GM23338 (cell line): ENCODE measurements at regions not wholly inside any gene's neighbourhood (a gene's known extent, or its start where the extent isn't known, plus 50 kb on each side); places are given as distances from the start of the nearest gene placed in this dataset.

ENCODE experiments used
- ATAC-seq: fragments of 200-7000 bp; cut with Tn5 transposase; 3 replicates; pipeline ENCODE4 v1.9.1; 2020
- DNase-seq: peaks from one replicate; pipeline ENCODE4 v3.0.0-alpha.2; 2015; ENCODE audit warnings: low spot score
- H2AFZ ChIP-seq: fragments of 200-600 bp; sonication (generic); 2 replicates; pipeline ENCODE4 v1.8.0; 2016; ENCODE audit warnings: antibody characterized with exemption, mild to moderate bottlenecking, moderate library complexity
- H3F3A ChIP-seq: fragments of 200-600 bp; sonication (generic); replicated peaks from 2 replicates; pipeline ENCODE4 v1.8.0; 2017; ENCODE audit warnings: antibody characterized with exemption, mixed run types, low read depth
- H3K27ac ChIP-seq: fragments of 200-600 bp; sonication (generic); 2 replicates; pipeline ENCODE4 v1.6.1; 2016; ENCODE audit warnings: low read depth
- H3K27me3 ChIP-seq: fragments of 200-600 bp; sonication (generic); 2 replicates; pipeline ENCODE4 v1.8.0; 2016; ENCODE audit warnings: mild to moderate bottlenecking, mixed run types, moderate library complexity; ENCODE audit not compliant: insufficient read depth
- H3K36me3 ChIP-seq: fragments of 200-600 bp; sonication (generic); 2 replicates; pipeline ENCODE4 v1.8.0; 2016; ENCODE audit warnings: mild to moderate bottlenecking; ENCODE audit not compliant: insufficient read depth
- H3K4me1 ChIP-seq: fragments of 200-600 bp; sonication (generic); 2 replicates; pipeline ENCODE4 v1.8.0; 2016; ENCODE audit warnings: mild to moderate bottlenecking, moderate library complexity; ENCODE audit not compliant: insufficient read depth
- H3K4me2 ChIP-seq: fragments of 200-600 bp; sonication (generic); 2 replicates; pipeline ENCODE4 v1.7.1; 2017; ENCODE audit warnings: mixed run types
- H3K4me3 ChIP-seq: fragments of 200-600 bp; sonication (generic); 2 replicates; pipeline ENCODE4 v1.6.1; 2016; ENCODE audit warnings: mixed run types
- H3K79me2 ChIP-seq: fragments of 200-600 bp; sonication (generic); replicated peaks from 2 replicates; pipeline ENCODE4 v1.8.0; 2017; ENCODE audit warnings: mild to moderate bottlenecking; ENCODE audit not compliant: insufficient read depth
- H3K9me2 ChIP-seq: fragments of 200-600 bp; sonication (generic); 2 replicates; pipeline ENCODE4 v1.8.0; 2017; ENCODE audit not compliant: insufficient read depth
- H4K20me1 ChIP-seq: fragments of 200-600 bp; sonication (generic); replicated peaks from 2 replicates; pipeline ENCODE4 v1.8.0; 2017; ENCODE audit warnings: mild to moderate bottlenecking; ENCODE audit not compliant: insufficient read depth
- H3K27ac Mint-ChIP-seq: 2 replicates; pipeline ENCODE4 v1.8.0; 2020; ENCODE audit warnings: inconsistent platforms, mild to moderate bottlenecking, moderate library complexity, mixed read lengths
- H3K27me3 Mint-ChIP-seq: 3 replicates; pipeline ENCODE4 v1.8.0; 2022; ENCODE audit warnings: low read depth, mild to moderate bottlenecking, moderate library complexity, mixed read lengths, inconsistent platforms; ENCODE audit not compliant: insufficient read depth, poor library complexity
- H3K36me3 Mint-ChIP-seq: 3 replicates; pipeline ENCODE4 v1.8.0; 2021; ENCODE audit warnings: low read depth, mild to moderate bottlenecking, inconsistent platforms, moderate library complexity, mixed read lengths
- H3K4me1 Mint-ChIP-seq: 3 replicates; pipeline ENCODE4 v1.8.0; 2020; ENCODE audit warnings: mild to moderate bottlenecking, inconsistent platforms, mixed read lengths
- H3K4me3 Mint-ChIP-seq: 3 replicates; pipeline ENCODE4 v1.8.0; 2021; ENCODE audit warnings: moderate library complexity, mild to moderate bottlenecking, inconsistent platforms, mixed read lengths
- H3K9me3 Mint-ChIP-seq: 3 replicates; pipeline ENCODE4 v1.8.0; 2020; ENCODE audit warnings: moderate library complexity, mild to moderate bottlenecking, inconsistent platforms, mixed read lengths
- CREB1 ChIP-seq: fragments of 250-450 bp; sonication (Bioruptor Pico); IDR thresholded peaks from 2 replicates; pipeline ENCODE4 v1.5.0; 2020; ENCODE audit warnings: low read depth, mild to moderate bottlenecking, moderate library complexity
- EZH2phosphoT487 ChIP-seq: fragments of 200-600 bp; sonication (generic); IDR thresholded peaks from one replicate; pipeline ENCODE4 v1.8.1; 2018; ENCODE audit warnings: antibody characterized with exemption; ENCODE audit not compliant: unreplicated experiment
- JUNB ChIP-seq: IDR thresholded peaks from one replicate; pipeline ENCODE4 v1.6.1; 2016; ENCODE audit warnings: antibody characterized with exemption; ENCODE audit not compliant: unreplicated experiment
- NANOG ChIP-seq: IDR thresholded peaks from 2 replicates; pipeline ENCODE4 v1.6.1; 2016; ENCODE audit warnings: antibody characterized with exemption, borderline replicate concordance
- POLR2AphosphoS5 ChIP-seq: IDR thresholded peaks from 2 replicates; pipeline ENCODE4 v1.6.1; 2016; ENCODE audit warnings: antibody characterized with exemption, low read depth
- STAT1 ChIP-seq: IDR thresholded peaks from one replicate; pipeline ENCODE4 v1.6.1; 2016; ENCODE audit warnings: antibody characterized with exemption; ENCODE audit not compliant: unreplicated experiment
- ZNF114 ChIP-seq: fragments of 250-450 bp; sonication (Bioruptor Pico); IDR thresholded peaks from 2 replicates; pipeline ENCODE4 v1.5.0; 2020; ENCODE audit warnings: mild to moderate bottlenecking, moderate library complexity
- ZNF331 ChIP-seq: fragments of 250-450 bp; sonication (Bioruptor Pico); IDR thresholded peaks from 2 replicates; pipeline ENCODE4 v1.5.0; 2020; ENCODE audit warnings: low read depth, mild to moderate bottlenecking, moderate library complexity
- TF ChIP-seq, protein P1 (sequence below), 2 experiments: fragments of 200-600 bp in 1 of 2; sonication (generic) in 1 of 2; conservative IDR thresholded peaks; 2 replicates each; pipeline versions ENCODE4 v1.5.1 to v1.6.1; 2016 to 2017; ENCODE audit warnings: antibody characterized with exemption in 2 of 2, low read depth in 2 of 2, mild to moderate bottlenecking in 2 of 2, moderate library complexity in 1 of 2
- TF ChIP-seq, protein P2 (sequence below): IDR thresholded peaks from 2 replicates; pipeline ENCODE4 v1.6.1; 2016; ENCODE audit warnings: antibody characterized with exemption

DNA sequence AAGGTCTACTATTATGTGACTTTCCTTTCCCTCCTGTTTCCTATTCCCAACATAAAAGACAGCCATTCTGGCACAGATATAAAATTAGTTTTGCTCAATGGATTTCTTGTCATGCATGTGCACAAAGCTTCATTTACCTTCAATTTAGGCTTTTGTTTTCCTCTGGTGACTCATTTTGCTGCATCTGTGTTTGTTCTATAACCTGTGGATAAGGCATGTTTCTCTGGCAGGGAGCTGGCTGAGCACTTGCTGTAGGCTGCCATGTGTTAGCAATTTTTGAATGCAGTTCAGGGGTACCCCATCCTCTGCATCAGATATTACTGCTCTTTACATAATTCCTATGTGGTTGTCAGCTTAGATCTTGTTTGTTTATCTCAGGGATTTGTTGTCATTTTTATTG lies 202.8 kb upstream of the GRID2 start:
- peaks cover 4% of the 10 kb centered on the region; the same call in 1 of the 3 replicates for H3K4me1 Mint-ChIP-seq
- H3K9me3 Mint-ChIP-seq = no peaks in the 10 kb centered on the region
- Histone ChIP-seq H3K36me3 (no peaks in the 10 kb centered on the region), H3K4me2 (no peak overlapping the region), H3K79me2 (no peaks in the 10 kb centered on the region), H4K20me1 (no peaks in the 10 kb centered on the region), H3K4me3 (no peak overlapping the region), H3K4me1 (0 out of 2 replicates have a peak, but pooled peaks cover 4% of the 10 kb centered on the region), H3K27me3 (no peaks in the 10 kb centered on the region), H3K9me2 (no peaks in the 10 kb centered on the region), H2AFZ (no peak overlapping the region), H3K27ac (no peak overlapping the region), H3F3A (no peaks in the 10 kb centered on the region)
- H3K27ac Mint-ChIP-seq = 0 out of 2 replicates have a peak overlapping the region, but pooled peaks have one; percentile 8
- H3K4me3 Mint-ChIP-seq = no peak overlapping the region
- H3K36me3 Mint-ChIP-seq = no peaks in the 10 kb centered on the region
- H3K27me3 Mint-ChIP-seq = no peaks in the 10 kb centered on the region
- ATAC-seq (no peak), DNase-seq (no peak)
- no peak for TF ChIP-seq JUNB
- TF ChIP-seq CREB1 (CRISPR knock-in tag) = no peak
- no peak for TF ChIP-seq POLR2AphosphoS5
- no peak for TF ChIP-seq ZNF331
- no peak for TF ChIP-seq STAT1

DNA sequence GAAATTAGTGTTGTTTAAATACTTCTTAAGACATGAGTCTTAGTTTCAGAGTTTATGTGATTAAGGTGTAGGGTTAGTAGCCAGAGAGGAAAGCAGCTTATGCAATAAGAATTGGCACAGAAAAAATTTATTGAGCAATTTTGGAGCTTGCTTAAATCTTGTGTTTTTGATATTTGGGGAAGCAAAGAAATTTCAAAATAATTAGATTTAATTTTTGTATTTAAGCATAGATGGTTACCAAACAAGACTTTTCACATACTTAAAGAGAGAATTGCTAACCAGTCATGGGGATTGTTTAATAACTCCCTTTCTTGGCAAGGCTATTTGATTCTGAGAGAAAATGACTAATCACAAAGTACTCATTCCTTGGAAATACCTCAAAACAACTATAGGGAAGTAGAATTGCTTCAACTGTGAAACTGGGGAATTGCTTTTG lies 202.0 kb upstream of the GRID2 start:
- TF ChIP-seq, protein P1, sequence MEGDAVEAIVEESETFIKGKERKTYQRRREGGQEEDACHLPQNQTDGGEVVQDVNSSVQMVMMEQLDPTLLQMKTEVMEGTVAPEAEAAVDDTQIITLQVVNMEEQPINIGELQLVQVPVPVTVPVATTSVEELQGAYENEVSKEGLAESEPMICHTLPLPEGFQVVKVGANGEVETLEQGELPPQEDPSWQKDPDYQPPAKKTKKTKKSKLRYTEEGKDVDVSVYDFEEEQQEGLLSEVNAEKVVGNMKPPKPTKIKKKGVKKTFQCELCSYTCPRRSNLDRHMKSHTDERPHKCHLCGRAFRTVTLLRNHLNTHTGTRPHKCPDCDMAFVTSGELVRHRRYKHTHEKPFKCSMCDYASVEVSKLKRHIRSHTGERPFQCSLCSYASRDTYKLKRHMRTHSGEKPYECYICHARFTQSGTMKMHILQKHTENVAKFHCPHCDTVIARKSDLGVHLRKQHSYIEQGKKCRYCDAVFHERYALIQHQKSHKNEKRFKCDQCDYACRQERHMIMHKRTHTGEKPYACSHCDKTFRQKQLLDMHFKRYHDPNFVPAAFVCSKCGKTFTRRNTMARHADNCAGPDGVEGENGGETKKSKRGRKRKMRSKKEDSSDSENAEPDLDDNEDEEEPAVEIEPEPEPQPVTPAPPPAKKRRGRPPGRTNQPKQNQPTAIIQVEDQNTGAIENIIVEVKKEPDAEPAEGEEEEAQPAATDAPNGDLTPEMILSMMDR (conservative IDR thresholded peaks at IDR 0.05; ENCODE audit: low read depth in 2 of 2) = no peak
- TF ChIP-seq ZNF331 = no peak
- TF ChIP-seq CREB1 (CRISPR knock-in tag) = no peak
- TF ChIP-seq POLR2AphosphoS5 = no peak
- TF ChIP-seq NANOG = no peak
- TF ChIP-seq JUNB = no peak
- TF ChIP-seq STAT1 = no peak
- TF ChIP-seq, protein P2, sequence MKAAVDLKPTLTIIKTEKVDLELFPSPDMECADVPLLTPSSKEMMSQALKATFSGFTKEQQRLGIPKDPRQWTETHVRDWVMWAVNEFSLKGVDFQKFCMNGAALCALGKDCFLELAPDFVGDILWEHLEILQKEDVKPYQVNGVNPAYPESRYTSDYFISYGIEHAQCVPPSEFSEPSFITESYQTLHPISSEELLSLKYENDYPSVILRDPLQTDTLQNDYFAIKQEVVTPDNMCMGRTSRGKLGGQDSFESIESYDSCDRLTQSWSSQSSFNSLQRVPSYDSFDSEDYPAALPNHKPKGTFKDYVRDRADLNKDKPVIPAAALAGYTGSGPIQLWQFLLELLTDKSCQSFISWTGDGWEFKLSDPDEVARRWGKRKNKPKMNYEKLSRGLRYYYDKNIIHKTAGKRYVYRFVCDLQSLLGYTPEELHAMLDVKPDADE = no peak
- TF ChIP-seq EZH2phosphoT487 = no peak
- no peak for TF ChIP-seq ZNF114 (CRISPR knock-in tag)
- Histone ChIP-seq H3K27me3 (no peaks in the 10 kb centered on the region), H3K79me2 (no peaks in the 10 kb centered on the region), H2AFZ (no peak overlapping the region), H3F3A (no peaks in the 10 kb centered on the region), H3K36me3 (no peaks in the 10 kb centered on the region), H3K9me2 (no peaks in the 10 kb centered on the region), H3K27ac (no peak overlapping the region), H3K4me3 (no peak overlapping the region), H3K4me1 (0 out of 2 replicates have a peak, but pooled peaks cover 4% of the 10 kb centered on the region), H3K4me2 (no peak overlapping the region), H4K20me1 (no peaks in the 10 kb centered on the region)
- ATAC-seq (no peak), DNase-seq (no peak)
- peaks cover 4% of the 10 kb centered on the region; the same call in 1 of the 3 replicates for H3K4me1 Mint-ChIP-seq
- H3K9me3 Mint-ChIP-seq = no peaks in the 10 kb centered on the region
- no peaks in the 10 kb centered on the region for H3K36me3 Mint-ChIP-seq
- no peaks in the 10 kb centered on the region for H3K27me3 Mint-ChIP-seq
- H3K4me3 Mint-ChIP-seq = no peak overlapping the region
- no peak overlapping the region for H3K27ac Mint-ChIP-seq
